NCI-H2081 (cell line): ENCODE measurements at regions not wholly inside any gene's neighbourhood (a gene's known extent, or its start where the extent isn't known, plus 50 kb on each side); places are given as distances from the start of the nearest gene placed in this dataset.

Experiments used
- DNase-seq, 2 experiments: peaks; one replicate each; lab custom pipeline; 2025; lab: John Stamatoyannopoulos, UW

GRCh38 chr2:5234563-5234962, 457.6 kb upstream of the SOX11 start:
- DNase-seq: no peak

GRCh38 chr2:5235701-5236100, 456.5 kb upstream of the SOX11 start:
- no peak for DNase-seq

- no peak for DNase-seq
Measured at GRCh38 chr2:5236249-5236648, 455.9 kb upstream of the SOX11 start.

- DNase-seq: no peak
Measured at GRCh38 chr2:5242751-5243150, 449.4 kb upstream of the SOX11 start.

GRCh38 chr2:5250482-5250881, 441.7 kb upstream of the SOX11 start:
- DNase-seq: no peak

- no peak for DNase-seq
Measured at GRCh38 chr2:5253263-5253662, 438.9 kb upstream of the SOX11 start.

GRCh38 chr2:5254791-5255332, 437.3 kb upstream of the SOX11 start:
- no peak for DNase-seq

- no peak for DNase-seq
Measured at GRCh38 chr2:5263291-5263690, 428.9 kb upstream of the SOX11 start.

- DNase-seq: no peak
Measured at GRCh38 chr2:5264361-5264760, 427.8 kb upstream of the SOX11 start.

- no peak for DNase-seq
Measured at GRCh38 chr2:5285061-5285460, 407.1 kb upstream of the SOX11 start.

GRCh38 chr2:5285872-5286769, 406.1 kb upstream of the SOX11 start:
- no peak for DNase-seq

- DNase-seq: no peak
Measured at GRCh38 chr2:5287558-5288334, 404.4 kb upstream of the SOX11 start.

- no peak for DNase-seq
Measured at GRCh38 chr2:5290900-5291546, 401.2 kb upstream of the SOX11 start.

- DNase-seq: no peak
Measured at GRCh38 chr2:5304640-5305039, 387.5 kb upstream of the SOX11 start.

- peak; percentile 1 to 53 for DNase-seq
Measured at GRCh38 chr2:5315041-5315440, 377.1 kb upstream of the SOX11 start.

- DNase-seq: peak; percentile 43 to 87
Measured at GRCh38 chr2:5315512-5315911, 376.7 kb upstream of the SOX11 start.

- DNase-seq: peak in 1 of 2 experiments; percentile 53
Measured at GRCh38 chr2:5316001-5316490, 376.1 kb upstream of the SOX11 start.

- no peak for DNase-seq
Measured at GRCh38 chr2:5319493-5319892, 372.7 kb upstream of the SOX11 start.

GRCh38 chr2:5322396-5322795, 369.8 kb upstream of the SOX11 start:
- no peak for DNase-seq

GRCh38 chr2:5325523-5325922, 366.7 kb upstream of the SOX11 start:
- no peak for DNase-seq

- DNase-seq: no peak
Measured at GRCh38 chr2:5328826-5329225, 363.4 kb upstream of the SOX11 start.

- no peak for DNase-seq
Measured at GRCh38 chr2:5329763-5330162, 362.4 kb upstream of the SOX11 start.
